H1 (cell line): ENCODE measurements at regions not wholly inside any gene's neighbourhood (a gene's known extent, or its start where the extent isn't known, plus 50 kb on each side); places are given as distances from the start of the nearest gene placed in this dataset.

ENCODE experiments used
- CTCF ChIA-PET: fragments of 300-600 bp; sonication (Branson Sonifier 250); formaldehyde crosslinking; loops from one replicate; lab custom pipeline; 2021; ENCODE audit not compliant: partially characterized antibody; lab: Charles Lee
- POLR2A ChIA-PET: fragments of 300-600 bp; sonication (Branson Sonifier 250); formaldehyde crosslinking; loops from one replicate; lab custom pipeline; 2021; ENCODE audit warnings: inconsistent platforms; ENCODE audit not compliant: partially characterized antibody; lab: Charles Lee
- DNase-seq, 2 experiments: peaks; one replicate each; pipeline versions ENCODE4 v3.0.0 to v3.0.0-alpha.2; 2010 to 2022; ENCODE audit warnings: low spot score in 2 of 2, low read depth in 1 of 2, mixed read lengths in 1 of 2
- FAIRE-seq: peaks from 2 replicates; lab custom pipeline; 2011; peaks lifted over from hg19 to GRCh38; lab: Jason Lieb, UNC
- H2AFZ ChIP-seq: 2 replicates; pipeline ENCODE4 v1.8.1; 2012; ENCODE audit warnings: low read length, inconsistent platforms
- H2AK5ac ChIP-seq: 2 replicates; pipeline ENCODE4 v1.6.1; 2013; ENCODE audit warnings: low read depth, low read length
- H2BK120ac ChIP-seq: replicated peaks from 2 replicates; pipeline ENCODE3; 2013; ENCODE audit warnings: low read depth, low read length, inconsistent platforms
- H2BK12ac ChIP-seq: 2 replicates; pipeline ENCODE4 v1.6.1; 2013; ENCODE audit warnings: low read depth, low read length
- H2BK15ac ChIP-seq: 2 replicates; pipeline ENCODE4 v1.6.1; 2013; ENCODE audit warnings: low read length
- H2BK20ac ChIP-seq: 2 replicates; pipeline ENCODE4 v1.6.1; 2013; ENCODE audit warnings: low read length
- H2BK5ac ChIP-seq: 2 replicates; pipeline ENCODE4 v1.6.1; 2013; ENCODE audit warnings: low read depth, low read length
- H3K14ac ChIP-seq: 2 replicates; pipeline ENCODE4 v1.6.1; 2013; ENCODE audit warnings: inconsistent platforms; ENCODE audit not compliant: insufficient read length
- H3K18ac ChIP-seq: 2 replicates; pipeline ENCODE4 v1.6.1; 2013; ENCODE audit warnings: low read length; ENCODE audit errors: extremely low read depth
- H3K23ac ChIP-seq: 2 replicates; pipeline ENCODE4 v1.6.1; 2013; ENCODE audit warnings: inconsistent platforms; ENCODE audit not compliant: insufficient read length
- H3K23me2 ChIP-seq: 2 replicates; pipeline ENCODE4 v1.6.1; 2013; ENCODE audit warnings: low read depth, low read length
- H3K27ac ChIP-seq: 2 replicates; pipeline ENCODE4 v1.6.1; 2011; ENCODE audit warnings: low read depth, low read length, inconsistent platforms
- H3K27me3 ChIP-seq, 4 experiments: replicated peaks in 1 of 4; 1 replicate in 1 of 4; 2 replicates in 3 of 4; pipeline versions ENCODE4 v1.6.1 to v1.8.1; 2011 to 2013; ENCODE audit warnings: low read length in 3 of 4, mild to moderate bottlenecking in 3 of 4, inconsistent platforms in 2 of 4, mixed read lengths in 2 of 4, moderate library complexity in 1 of 4; ENCODE audit not compliant: control insufficient read depth in 3 of 4, insufficient read depth in 3 of 4; ENCODE audit errors: extremely low read depth in 1 of 4
- H3K36me3 ChIP-seq, 4 experiments: 2 replicates each; pipeline versions ENCODE4 v1.6.1 to v1.8.1; 2011 to 2013; ENCODE audit warnings: mild to moderate bottlenecking in 4 of 4, low read length in 3 of 4, moderate library complexity in 2 of 4, control low read depth in 1 of 4, inconsistent platforms in 1 of 4; ENCODE audit not compliant: insufficient read depth in 4 of 4, control insufficient read depth in 2 of 4
- H3K4ac ChIP-seq: replicated peaks from 2 replicates; pipeline ENCODE3; 2013; ENCODE audit warnings: low read length, low read depth, mixed read lengths, inconsistent platforms; ENCODE audit not compliant: insufficient read length
- H3K4me1 ChIP-seq, 4 experiments: replicated peaks in 1 of 4; 1 replicate in 1 of 4; 2 replicates in 3 of 4; pipeline versions ENCODE4 v1.6.1 to v1.8.1; 2011 to 2013; ENCODE audit warnings: low read length in 3 of 4, inconsistent platforms in 2 of 4, mixed read lengths in 1 of 4; ENCODE audit not compliant: insufficient read depth in 4 of 4, control insufficient read depth in 3 of 4
- H3K4me2 ChIP-seq, 2 experiments: 2 replicates each; pipeline versions ENCODE4 v1.6.1 to v1.8.1; 2011 to 2013; ENCODE audit warnings: low read depth in 2 of 2, low read length in 2 of 2, control low read depth in 1 of 2, inconsistent platforms in 1 of 2, mild to moderate bottlenecking in 1 of 2; ENCODE audit not compliant: insufficient read depth in 1 of 2
- H3K4me3 ChIP-seq, 4 experiments: fragments of 200-600, 300-600 bp in 1 of 4; sonication (generic), shearing (Covaris generic), sonication (Bioruptor Twin) in 1 of 4; 2 replicates each; pipeline versions ENCODE4 v1.5.1 to v1.8.1; 2011 to 2016; ENCODE audit warnings: low read length in 4 of 4, low read depth in 3 of 4, control low read depth in 2 of 4, inconsistent platforms in 2 of 4, mild to moderate bottlenecking in 2 of 4, mixed read lengths in 1 of 4, moderate library complexity in 1 of 4; ENCODE audit not compliant: insufficient read depth in 2 of 4; ENCODE audit errors: extremely low read depth in 1 of 4
- H3K56ac ChIP-seq: replicated peaks from 2 replicates; pipeline ENCODE3; 2013; ENCODE audit warnings: low read depth, mild to moderate bottlenecking, mixed read lengths, low read length, inconsistent platforms; ENCODE audit not compliant: insufficient read length
- H3K79me1 ChIP-seq: 2 replicates; pipeline ENCODE4 v1.6.1; 2013; ENCODE audit warnings: low read depth, low read length, control low read depth
- H3K79me2 ChIP-seq, 2 experiments: 2 replicates each; pipeline versions ENCODE4 v1.6.1 to v1.8.1; 2012 to 2013; ENCODE audit warnings: low read length in 2 of 2, mild to moderate bottlenecking in 2 of 2, inconsistent platforms in 1 of 2; ENCODE audit not compliant: insufficient read depth in 2 of 2, control insufficient read depth in 1 of 2
- H3K9ac ChIP-seq, 4 experiments: replicated peaks in 1 of 4; 1 replicate in 1 of 4; 2 replicates in 3 of 4; pipeline versions ENCODE4 v1.6.1 to v1.8.1; 2011 to 2013; ENCODE audit warnings: low read depth in 3 of 4, low read length in 3 of 4, control low read depth in 2 of 4, mild to moderate bottlenecking in 2 of 4, moderate library complexity in 2 of 4, inconsistent platforms in 1 of 4; ENCODE audit errors: extremely low read depth in 1 of 4
- H3K9me3 ChIP-seq, 2 experiments: 2 replicates each; pipeline versions ENCODE4 v1.6.1 to v1.8.1; 2012 to 2013; ENCODE audit warnings: mild to moderate bottlenecking in 2 of 2, moderate library complexity in 2 of 2, control low read depth in 1 of 2, inconsistent platforms in 1 of 2, low read depth in 1 of 2, low read length in 1 of 2, mixed read lengths in 1 of 2; ENCODE audit not compliant: insufficient read depth in 2 of 2
- H4K20me1 ChIP-seq, 2 experiments: replicated peaks in 1 of 2; 2 replicates each; pipeline versions ENCODE3 to v1.8.1; 2011 to 2013; ENCODE audit warnings: inconsistent platforms in 2 of 2, low read length in 2 of 2, mild to moderate bottlenecking in 1 of 2; ENCODE audit not compliant: insufficient read depth in 2 of 2, control insufficient read depth in 1 of 2
- H4K5ac ChIP-seq: 2 replicates; pipeline ENCODE4 v1.6.1; 2013; ENCODE audit warnings: low read length, low read depth, mixed read lengths, inconsistent platforms; ENCODE audit not compliant: insufficient read length
- H4K8ac ChIP-seq: 2 replicates; pipeline ENCODE4 v1.8.0; 2013; ENCODE audit warnings: mild to moderate bottlenecking, moderate library complexity, low read length, inconsistent platforms; ENCODE audit not compliant: insufficient read depth; ENCODE audit errors: extremely low read depth
- H4K91ac ChIP-seq: replicated peaks from 2 replicates; pipeline ENCODE3; 2013; ENCODE audit warnings: low read length, mixed read lengths, inconsistent platforms; ENCODE audit not compliant: insufficient read length
- ATF2 ChIP-seq: IDR thresholded peaks from 2 replicates; pipeline ENCODE4 v1.6.1; 2012; ENCODE audit warnings: low read length, inconsistent platforms
- BACH1 ChIP-seq: IDR thresholded peaks from 2 replicates; pipeline ENCODE4 v1.6.1; 2012; ENCODE audit warnings: low read length, improper control_type of control experiment
- BRCA1 ChIP-seq: IDR thresholded peaks from 2 replicates; pipeline ENCODE4 v1.6.1; 2012; ENCODE audit warnings: low read depth, low read length, improper control_type of control experiment
- CHD1 ChIP-seq: IDR thresholded peaks from 2 replicates; pipeline ENCODE4 v1.6.1; 2012; ENCODE audit warnings: low read depth, low read length, improper control_type of control experiment
- CHD2 ChIP-seq: IDR thresholded peaks from 2 replicates; pipeline ENCODE4 v1.6.1; 2012; ENCODE audit warnings: low read length, improper control_type of control experiment
- CTCF ChIP-seq, 3 experiments: IDR thresholded peaks; 1 replicate in 2 of 3; 2 replicates in 1 of 3; pipeline versions ENCODE4 v1.5.1 to v1.6.1; 2011; ENCODE audit warnings: low read length in 3 of 3, mild to moderate bottlenecking in 3 of 3, inconsistent platforms in 2 of 3, low read depth in 1 of 3, moderate library complexity in 1 of 3; ENCODE audit not compliant: insufficient read depth in 1 of 3; ENCODE audit errors: control extremely low read depth in 1 of 3
- EP300 ChIP-seq, 2 experiments: IDR thresholded peaks; 1 replicate in 1 of 2; 2 replicates in 1 of 2; pipeline ENCODE4 v1.6.1; 2011 to 2012; ENCODE audit warnings: low read depth in 2 of 2, low read length in 2 of 2, mild to moderate bottlenecking in 2 of 2, borderline replicate concordance in 1 of 2, inconsistent platforms in 1 of 2, moderate library complexity in 1 of 2
- JUN ChIP-seq: IDR thresholded peaks from 2 replicates; pipeline ENCODE4 v1.6.1; 2011; ENCODE audit warnings: low read depth, mild to moderate bottlenecking, improper control_type of control experiment, low read length
- KDM5A ChIP-seq: fragments of 200-600 bp; IDR thresholded peaks from 2 replicates; pipeline ENCODE4 v1.7.1; 2012; ENCODE audit warnings: mild to moderate bottlenecking, low read length, inconsistent platforms, mixed read lengths
- MAFK ChIP-seq: IDR thresholded peaks from 2 replicates; pipeline ENCODE4 v1.6.1; 2012; ENCODE audit warnings: low read depth, mild to moderate bottlenecking, improper control_type of control experiment, low read length
- NANOG ChIP-seq: IDR thresholded peaks from 2 replicates; pipeline ENCODE4 v1.6.1; 2011; ENCODE audit warnings: low read length, low read depth, mild to moderate bottlenecking, inconsistent platforms; ENCODE audit not compliant: insufficient read depth, poor library complexity, severe bottlenecking
- WGBS, 2 experiments: shearing (Covaris generic) in 1 of 2; methylation state at CpG; one replicate each; pipeline versions ENCODE4 v1.1.6 to v1.1.7; 2013 to 2015; ENCODE audit warnings: low lambda C conversion rate in 2 of 2, mixed read lengths in 2 of 2, inconsistent platforms in 1 of 2, low coverage in 1 of 2, missing lambda C conversion rate in 1 of 2; ENCODE audit not compliant: insufficient replicate concordance in 2 of 2, insufficient coverage in 1 of 2, insufficient read length in 1 of 2; ENCODE audit errors: extremely low coverage in 1 of 2, missing lambda C conversion rate in 1 of 2; 5-methylcytosine and 5-hydroxymethylcytosine counted together

- Histone ChIP-seq H2BK12ac (no peak overlapping the region), H3K18ac (no peak overlapping the region), H4K5ac (no peak overlapping the region), H4K91ac (no peak overlapping the region), H2BK20ac (no peak overlapping the region), H3K79me2 (no peaks in the 10 kb centered on the region), H3K9me3 (no peaks in the 10 kb centered on the region), H2BK15ac (no peak overlapping the region), H2BK5ac (no peak overlapping the region), H4K8ac (no peak overlapping the region), H3K23me2 (peaks cover 2% of the 10 kb centered on the region; the same call in 1 of the 2 replicates), H3K27ac (no peak overlapping the region), H3K36me3 (no peaks in the 10 kb centered on the region), H3K4me2 (no peak overlapping the region), H3K23ac (no peak overlapping the region), H3K56ac (no peak overlapping the region), H3K4ac (no peak overlapping the region), H3K9ac (no peak overlapping the region), H3K14ac (no peak overlapping the region), H2AK5ac (no peak overlapping the region), H3K4me1 (no peaks in the 10 kb centered on the region), H2BK120ac (no peak overlapping the region), H3K4me3 (no peak overlapping the region), H3K27me3 (no peaks in the 10 kb centered on the region), H2AFZ (no peak overlapping the region), H3K79me1 (no peaks in the 10 kb centered on the region), H4K20me1 (no peaks in the 10 kb centered on the region)
- FAIRE-seq: no peak
- DNase-seq: no peak
- 85% methylated on average over 1 of the region's 1 CpG; no CpG with 5 or more reads in 1 of the 2 experiments for WGBS, 2 experiments
- CTCF ChIA-PET: no interaction called here
- POLR2A ChIA-PET: no interaction called here
- TF ChIP-seq JUN (no peak), EP300 (IDR thresholded peaks at IDR 0.05; ENCODE audit: borderline replicate concordance in 1 of 2, low read depth in 2 of 2, low read length in 2 of 2) (no peak), CHD1 (no peak), BRCA1 (no peak), CHD2 (no peak), ATF2 (no peak), KDM5A (no peak), CTCF (IDR thresholded peaks at IDR 0.05; ENCODE audit: control extremely low read depth in 1 of 3, insufficient read depth in 1 of 3, low read depth in 1 of 3, low read length in 3 of 3) (no peak), NANOG (no peak), MAFK (no peak), BACH1 (no peak)
These were observed 759.7 kb downstream of the HDGFL1 start for GRCh38 chr6:23329086-23329485.
